WI38 (cell line): ENCODE measurements at regions not wholly inside any gene's neighbourhood (a gene's known extent, or its start where the extent isn't known, plus 50 kb on each side); places are given as distances from the start of the nearest gene placed in this dataset.
"Not testable (repeated sequence)": the region's sequence is repeated elsewhere in the genome, so short reads cannot be mapped to it uniquely, and the experiment has no call there.

Source experiments
- H3K4me3 ChIP-seq: 2 replicates; pipeline ENCODE4 v1.5.1; 2011; ENCODE audit warnings: low read depth, mild to moderate bottlenecking, control low read depth, low read length
- CTCF ChIP-seq: IDR thresholded peaks from 2 replicates; pipeline ENCODE4 v1.5.1; 2012; ENCODE audit warnings: low read depth, mild to moderate bottlenecking, control low read depth, low read length

GRCh38 chr5:84748313-84748712 lies 363.6 kb upstream of the EDIL3 start:
- H3K4me3 ChIP-seq: no peak overlapping the region
- TF ChIP-seq CTCF: no peak

- not testable (repeated sequence) for H3K4me3 ChIP-seq
These were observed 361.6 kb upstream of the EDIL3 start for GRCh38 chr5:84746280-84746679.

GRCh38 chr5:84741056-84741455 lies 356.4 kb upstream of the EDIL3 start:
- H3K4me3 ChIP-seq: no peak overlapping the region
- no peak for TF ChIP-seq CTCF

GRCh38 chr5:84729326-84729725 lies 344.6 kb upstream of the EDIL3 start:
- TF ChIP-seq CTCF: no peak

GRCh38 chr5:84727708-84728107 lies 343.0 kb upstream of the EDIL3 start:
- no peak for TF ChIP-seq CTCF
- no peak overlapping the region for H3K4me3 ChIP-seq

More at GRCh38 chr5:84729326-84729725, 344.6 kb upstream of the EDIL3 start:
- no peak overlapping the region for H3K4me3 ChIP-seq

- no peak overlapping the region for H3K4me3 ChIP-seq
- no peak for TF ChIP-seq CTCF
These were observed 341.4 kb upstream of the EDIL3 start for GRCh38 chr5:84725946-84726570.

GRCh38 chr5:84724683-84725082 lies 340.0 kb upstream of the EDIL3 start:
- no peak for TF ChIP-seq CTCF
- H3K4me3 ChIP-seq: no peak overlapping the region

GRCh38 chr5:84724181-84724580 lies 339.5 kb upstream of the EDIL3 start:
- no peak for TF ChIP-seq CTCF
- no peak overlapping the region for H3K4me3 ChIP-seq
